Coronary artery (tissue), 2 donors: ENCODE measurements at regions not wholly inside any gene's neighbourhood (a gene's known extent, or its start where the extent isn't known, plus 50 kb on each side); places are given as distances from the start of the nearest gene placed in this dataset.
"Not testable (repeated sequence)": the region's sequence is repeated elsewhere in the genome, so short reads cannot be mapped to it uniquely, and the experiment has no call there.

Experiments used
- DNase-seq: peaks from one replicate; pipeline ENCODE4 v3.0.0-alpha.2; 2017; ENCODE audit warnings: low spot score
- H3K27ac ChIP-seq, 2 donors: fragments of 200-600 bp; sonication (generic); one replicate each; pipeline ENCODE4 v1.5.1; 2016 to 2019
- H3K4me3 ChIP-seq: fragments of 200-600 bp; sonication (generic); 2 replicates; pipeline ENCODE4 v1.5.1; 2016; ENCODE audit warnings: mild to moderate bottlenecking, moderate library complexity
- CTCF ChIP-seq: fragments of 200-600 bp; sonication (generic); IDR thresholded peaks from one replicate; pipeline ENCODE4 v1.5.1; 2019; ENCODE audit warnings: antibody characterized with exemption

- no peak overlapping the region for H3K4me3 ChIP-seq
- TF ChIP-seq CTCF: no peak
- H3K27ac ChIP-seq: no peak overlapping the region
- no peak for DNase-seq
Measured at GRCh38 chr12:17592472-17592871, 497.5 kb downstream of the RERGL start.

- H3K4me3 ChIP-seq: no peak overlapping the region
- DNase-seq: no peak
- TF ChIP-seq CTCF: no peak
- H3K27ac ChIP-seq: no peak overlapping the region
Measured at GRCh38 chr12:17591005-17591681, 498.9 kb downstream of the RERGL start.

GRCh38 chr12:17588968-17589367, 501.0 kb downstream of the RERGL start:
- no peak for DNase-seq
- no peak overlapping the region for H3K4me3 ChIP-seq
- H3K27ac ChIP-seq: no peak overlapping the region
- TF ChIP-seq CTCF: no peak

- TF ChIP-seq CTCF: no peak
- H3K27ac ChIP-seq: no peak overlapping the region
- H3K4me3 ChIP-seq: no peak overlapping the region
- DNase-seq: no peak
Measured at GRCh38 chr12:17579205-17580026, 510.6 kb downstream of the RERGL start.

GRCh38 chr12:17577405-17577804, 512.6 kb downstream of the RERGL start:
- H3K27ac ChIP-seq: no peak overlapping the region
- TF ChIP-seq CTCF: no peak
- no peak for DNase-seq
- H3K4me3 ChIP-seq: no peak overlapping the region

GRCh38 chr12:17572250-17572649, 517.7 kb downstream of the RERGL start:
- TF ChIP-seq CTCF: no peak
- DNase-seq: no peak

GRCh38 chr12:17571047-17571446, 518.9 kb downstream of the RERGL start:
- H3K27ac ChIP-seq: no peak overlapping the region
- no peak overlapping the region for H3K4me3 ChIP-seq
- no peak for TF ChIP-seq CTCF
- no peak for DNase-seq

More at GRCh38 chr12:17572250-17572649, 517.7 kb downstream of the RERGL start:
- H3K4me3 ChIP-seq: no peak overlapping the region
- no peak overlapping the region for H3K27ac ChIP-seq

- H3K4me3 ChIP-seq, DNase-seq, H3K27ac ChIP-seq: not testable (repeated sequence)
Measured at GRCh38 chr12:17564630-17565029, 525.4 kb downstream of the RERGL start.
